ENCODE measurements at regions not wholly inside any gene's neighbourhood (a gene's known extent, or its start where the extent isn't known, plus 50 kb on each side); places are given as distances from the start of the nearest gene placed in this dataset.

DNA sequence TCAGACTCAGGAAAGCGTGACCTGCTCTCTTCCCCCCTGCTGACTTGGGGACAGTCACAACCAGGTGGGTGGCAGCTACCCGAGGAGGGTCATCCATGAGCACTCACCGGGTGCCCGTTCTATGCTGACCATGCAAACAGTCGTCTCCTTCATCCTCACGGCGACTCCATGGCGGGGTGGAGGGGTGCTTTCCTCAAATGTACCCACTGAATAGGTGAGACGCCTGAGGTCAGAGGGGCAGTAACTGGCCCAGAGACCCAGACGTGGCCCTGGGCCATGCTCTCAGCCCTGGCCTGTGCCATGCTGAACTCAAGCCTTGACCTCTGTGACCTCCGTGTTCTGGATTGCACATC is 59.2 kb upstream of the TPM4 start:
- TF ChIP-seq, protein P1, sequence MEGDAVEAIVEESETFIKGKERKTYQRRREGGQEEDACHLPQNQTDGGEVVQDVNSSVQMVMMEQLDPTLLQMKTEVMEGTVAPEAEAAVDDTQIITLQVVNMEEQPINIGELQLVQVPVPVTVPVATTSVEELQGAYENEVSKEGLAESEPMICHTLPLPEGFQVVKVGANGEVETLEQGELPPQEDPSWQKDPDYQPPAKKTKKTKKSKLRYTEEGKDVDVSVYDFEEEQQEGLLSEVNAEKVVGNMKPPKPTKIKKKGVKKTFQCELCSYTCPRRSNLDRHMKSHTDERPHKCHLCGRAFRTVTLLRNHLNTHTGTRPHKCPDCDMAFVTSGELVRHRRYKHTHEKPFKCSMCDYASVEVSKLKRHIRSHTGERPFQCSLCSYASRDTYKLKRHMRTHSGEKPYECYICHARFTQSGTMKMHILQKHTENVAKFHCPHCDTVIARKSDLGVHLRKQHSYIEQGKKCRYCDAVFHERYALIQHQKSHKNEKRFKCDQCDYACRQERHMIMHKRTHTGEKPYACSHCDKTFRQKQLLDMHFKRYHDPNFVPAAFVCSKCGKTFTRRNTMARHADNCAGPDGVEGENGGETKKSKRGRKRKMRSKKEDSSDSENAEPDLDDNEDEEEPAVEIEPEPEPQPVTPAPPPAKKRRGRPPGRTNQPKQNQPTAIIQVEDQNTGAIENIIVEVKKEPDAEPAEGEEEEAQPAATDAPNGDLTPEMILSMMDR (IDR thresholded peaks at IDR 0.05; ENCODE audit: low read depth, low read length, missing control alignments) = no peak
- H3K4me3 ChIP-seq (replicated peaks; ENCODE audit: low read depth, low read length) = no peak overlapping the region
- DNase-seq (ENCODE audit: extremely low read depth, low read depth) = no peak

DNA sequence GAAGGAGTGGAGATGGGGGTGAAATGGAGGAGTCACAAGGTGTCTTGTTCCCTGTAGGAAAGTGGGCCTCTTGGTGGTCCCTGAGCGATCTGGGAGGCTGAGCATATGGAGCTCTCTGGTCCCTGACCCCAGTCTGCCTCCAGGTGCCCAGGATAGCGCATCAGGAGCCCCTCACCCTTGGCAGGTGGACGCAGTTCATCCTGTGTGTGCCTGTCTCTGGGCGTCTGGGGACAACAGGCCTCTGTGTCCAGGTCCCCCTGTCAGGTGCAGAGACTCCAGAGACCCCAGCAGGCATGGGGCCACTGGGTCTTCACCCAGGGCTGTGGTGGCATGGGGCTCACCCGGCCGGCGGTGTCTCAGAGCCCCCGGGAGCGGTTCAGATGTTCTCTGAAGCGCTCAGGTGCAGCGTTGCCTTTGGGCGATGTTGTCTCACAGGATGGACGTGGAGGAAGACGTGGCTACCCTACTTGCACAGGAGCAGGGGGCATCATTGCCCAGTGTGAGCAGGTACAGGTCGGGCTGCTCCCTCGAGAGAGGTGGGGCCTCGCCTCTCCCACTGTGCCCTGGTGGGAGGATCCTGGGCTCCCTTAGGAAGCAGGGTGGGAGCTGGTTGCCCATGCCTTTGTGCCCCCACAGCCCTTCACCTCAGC is 58.1 kb upstream of the TPM4 start:
- H3K4me3 ChIP-seq (replicated peaks; ENCODE audit: low read depth, low read length) = no peak overlapping the region
- DNase-seq (ENCODE audit: extremely low read depth, low read depth) = no peak
- TF ChIP-seq, protein P1 (IDR thresholded peaks at IDR 0.05; ENCODE audit: low read depth, low read length, missing control alignments) = no peak

DNA sequence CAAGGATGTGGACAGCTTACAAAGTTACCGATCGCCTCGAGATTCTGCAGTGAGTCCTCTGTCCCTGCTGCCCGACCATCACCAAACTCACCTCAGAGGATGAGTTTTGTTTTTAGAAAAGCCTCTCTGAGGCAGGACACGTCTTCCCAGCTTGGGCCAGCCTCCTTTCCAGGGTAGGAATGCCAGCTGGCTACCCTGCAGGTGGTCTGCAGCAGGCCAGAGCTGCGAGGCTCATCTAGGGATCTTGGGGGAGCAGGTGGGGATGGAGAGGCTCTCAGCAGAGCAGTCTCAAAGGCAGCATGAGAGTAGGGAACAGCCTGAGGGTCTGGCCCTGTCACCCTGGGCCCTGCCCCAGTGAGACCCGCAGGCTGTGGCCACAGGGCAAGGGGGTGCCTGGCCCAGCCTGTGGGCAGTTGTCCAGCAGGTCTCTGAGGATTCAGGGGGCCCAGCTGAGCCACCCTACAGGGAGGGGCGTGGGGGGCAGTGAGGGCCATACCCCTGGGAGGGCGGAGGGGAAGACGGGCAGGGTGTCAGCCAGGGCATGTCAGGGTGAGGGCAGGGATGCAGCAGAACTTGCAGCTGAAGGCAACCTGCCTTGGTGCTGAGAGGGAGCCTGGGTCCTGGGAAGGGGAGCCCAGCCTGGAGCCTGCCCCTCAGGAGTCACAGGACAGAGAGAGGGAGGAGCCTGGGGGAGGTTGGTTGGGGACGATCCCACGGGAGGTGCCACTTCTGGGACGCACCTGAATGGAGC is 57.3 kb upstream of the TPM4 start:
- no peak for DNase-seq (ENCODE audit: extremely low read depth, low read depth)
- TF ChIP-seq, protein P1 (IDR thresholded peaks at IDR 0.05; ENCODE audit: low read depth, low read length, missing control alignments) = no peak
- H3K4me3 ChIP-seq (replicated peaks; ENCODE audit: low read depth, low read length) = no peak overlapping the region

DNA sequence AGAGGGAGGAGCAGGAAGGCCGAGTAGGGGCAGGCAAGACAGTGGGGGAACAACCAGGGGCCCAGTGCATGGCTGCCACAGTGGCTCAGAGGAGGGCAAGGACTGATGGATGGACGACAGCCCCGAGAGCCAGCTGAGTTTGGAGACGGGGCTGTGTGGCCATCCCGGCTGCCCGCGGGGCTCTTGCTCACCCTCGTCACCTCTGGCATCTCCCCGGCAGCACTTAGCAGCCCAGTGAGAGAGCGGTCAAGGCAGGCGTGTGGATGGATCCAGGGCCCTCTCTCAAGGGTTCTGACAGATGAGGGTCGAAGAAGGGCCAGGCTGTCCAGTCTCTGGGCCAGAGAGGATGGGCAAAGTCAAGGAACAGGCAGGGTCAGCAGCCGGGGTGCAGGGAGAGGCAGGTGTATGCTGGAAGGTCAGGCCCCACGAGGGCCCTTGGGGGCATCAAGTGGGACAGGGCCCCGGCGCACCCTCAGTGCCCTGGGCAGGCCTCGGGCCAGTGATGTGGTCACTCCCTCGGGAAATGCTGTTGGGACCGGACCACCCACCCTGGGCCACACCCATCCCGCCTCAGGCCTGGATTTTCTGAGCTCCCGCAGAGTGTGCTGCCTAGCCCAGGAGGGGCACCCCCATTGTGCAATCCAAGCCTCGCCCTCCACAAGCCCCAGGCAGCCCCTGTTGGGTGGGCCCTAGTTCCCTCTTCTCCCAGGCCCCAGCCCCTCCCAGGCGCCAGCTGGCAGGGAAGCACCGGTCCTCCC is 56.4 kb upstream of the TPM4 start:
- DNase-seq (ENCODE audit: extremely low read depth, low read depth) = no peak
- TF ChIP-seq, protein P1 (IDR thresholded peaks at IDR 0.05; ENCODE audit: low read depth, low read length, missing control alignments) = no peak
- H3K4me3 ChIP-seq (replicated peaks; ENCODE audit: low read depth, low read length) = no peak overlapping the region

DNA sequence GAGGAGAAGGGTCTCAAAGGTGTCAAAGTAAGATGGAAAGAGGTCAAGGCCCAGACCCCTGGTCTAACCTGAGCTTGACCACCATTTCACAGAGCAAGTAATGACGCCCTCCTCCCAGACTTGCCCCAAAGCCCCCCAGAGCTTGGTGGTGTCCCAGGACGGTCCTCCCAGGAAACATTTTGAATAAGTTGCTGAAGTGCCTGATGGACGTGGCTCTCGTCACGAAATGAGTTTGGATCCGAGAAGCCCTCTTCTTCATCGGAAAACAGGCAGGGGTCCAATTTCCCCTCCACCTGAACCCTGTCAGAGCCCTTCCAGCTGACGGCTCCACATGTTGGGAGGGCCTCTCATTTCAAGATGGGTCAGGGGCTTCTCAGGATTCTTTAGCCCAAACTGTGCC is 54.5 kb upstream of the TPM4 start:
- no peak for DNase-seq (ENCODE audit: extremely low read depth, low read depth)
- no peak overlapping the region for H3K4me3 ChIP-seq (replicated peaks; ENCODE audit: low read depth, low read length)
- TF ChIP-seq, protein P1 (IDR thresholded peaks at IDR 0.05; ENCODE audit: low read depth, low read length, missing control alignments) = no peak

DNA sequence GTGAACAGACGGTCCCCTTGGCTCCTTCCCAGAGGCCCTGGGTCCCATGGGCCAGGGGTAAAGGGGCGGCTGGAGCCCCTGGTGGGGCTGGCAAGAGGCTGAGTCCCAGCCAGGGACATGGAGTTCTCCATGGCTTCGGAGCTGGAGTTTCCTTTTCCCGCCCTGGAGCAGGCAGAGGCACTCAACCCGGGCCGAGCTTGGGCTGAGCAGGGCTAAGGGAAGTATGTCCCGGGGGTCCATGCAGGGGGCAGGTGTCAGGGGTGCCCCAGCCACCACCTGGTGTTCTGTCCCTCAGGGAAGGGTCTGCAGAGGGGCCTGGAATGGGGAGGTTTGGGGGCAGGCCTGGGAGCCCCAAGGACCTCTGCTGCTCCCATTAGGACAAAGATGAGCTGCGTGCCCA is 54.0 kb upstream of the TPM4 start:
- no peak for DNase-seq (ENCODE audit: extremely low read depth, low read depth)
- no peak overlapping the region for H3K4me3 ChIP-seq (replicated peaks; ENCODE audit: low read depth, low read length)
- TF ChIP-seq, protein P1 (IDR thresholded peaks at IDR 0.05; ENCODE audit: low read depth, low read length, missing control alignments) = no peak

Data from HFF-Myc (cell line).